ENCODE measurements at regions not wholly inside any gene's neighbourhood (a gene's known extent, or its start where the extent isn't known, plus 50 kb on each side); places are given as distances from the start of the nearest gene placed in this dataset.

DNA sequence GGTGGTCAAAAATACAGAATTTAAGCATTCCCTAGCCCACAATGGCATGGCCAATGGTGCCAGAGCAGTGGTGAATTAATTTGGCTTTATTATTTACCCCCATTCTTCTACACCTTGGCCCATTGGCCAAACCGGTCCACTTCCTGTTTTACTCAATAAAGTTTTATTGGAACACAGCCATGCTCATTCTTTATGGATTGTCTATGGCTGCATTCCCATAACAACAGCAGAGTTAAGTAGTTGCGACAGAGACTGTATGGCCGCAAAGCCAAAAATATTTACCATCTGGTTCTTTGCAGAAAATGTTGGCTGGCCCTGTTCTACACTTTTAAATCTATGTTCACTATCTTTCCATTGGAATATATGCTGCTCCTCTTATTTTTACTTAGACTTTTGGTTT, 130.3 kb upstream of the CCDC68 start:
- Histone ChIP-seq H2AFZ (no peak overlapping the region), H3K4me1 (no peaks in the 10 kb centered on the region), H3K9me3 (ENCODE audit: control insufficient read depth, low read length) (no peaks in the 10 kb centered on the region), H3K36me3 (ENCODE audit: control insufficient read depth, insufficient read depth, low read length) (no peaks in the 10 kb centered on the region), H3K9ac (no peak overlapping the region), H3K27me3 (ENCODE audit: control insufficient read depth, insufficient read depth, low read length) (no peaks in the 10 kb centered on the region), H3K4me3 (ENCODE audit: low read depth, low read length) (no peak overlapping the region), H3K4me2 (ENCODE audit: low read length) (no peak overlapping the region), H3K27ac (no peak overlapping the region), H3K79me2 (no peaks in the 10 kb centered on the region)
- TF ChIP-seq, protein P1, sequence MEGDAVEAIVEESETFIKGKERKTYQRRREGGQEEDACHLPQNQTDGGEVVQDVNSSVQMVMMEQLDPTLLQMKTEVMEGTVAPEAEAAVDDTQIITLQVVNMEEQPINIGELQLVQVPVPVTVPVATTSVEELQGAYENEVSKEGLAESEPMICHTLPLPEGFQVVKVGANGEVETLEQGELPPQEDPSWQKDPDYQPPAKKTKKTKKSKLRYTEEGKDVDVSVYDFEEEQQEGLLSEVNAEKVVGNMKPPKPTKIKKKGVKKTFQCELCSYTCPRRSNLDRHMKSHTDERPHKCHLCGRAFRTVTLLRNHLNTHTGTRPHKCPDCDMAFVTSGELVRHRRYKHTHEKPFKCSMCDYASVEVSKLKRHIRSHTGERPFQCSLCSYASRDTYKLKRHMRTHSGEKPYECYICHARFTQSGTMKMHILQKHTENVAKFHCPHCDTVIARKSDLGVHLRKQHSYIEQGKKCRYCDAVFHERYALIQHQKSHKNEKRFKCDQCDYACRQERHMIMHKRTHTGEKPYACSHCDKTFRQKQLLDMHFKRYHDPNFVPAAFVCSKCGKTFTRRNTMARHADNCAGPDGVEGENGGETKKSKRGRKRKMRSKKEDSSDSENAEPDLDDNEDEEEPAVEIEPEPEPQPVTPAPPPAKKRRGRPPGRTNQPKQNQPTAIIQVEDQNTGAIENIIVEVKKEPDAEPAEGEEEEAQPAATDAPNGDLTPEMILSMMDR (IDR thresholded peaks at IDR 0.05), result no peak

DNA sequence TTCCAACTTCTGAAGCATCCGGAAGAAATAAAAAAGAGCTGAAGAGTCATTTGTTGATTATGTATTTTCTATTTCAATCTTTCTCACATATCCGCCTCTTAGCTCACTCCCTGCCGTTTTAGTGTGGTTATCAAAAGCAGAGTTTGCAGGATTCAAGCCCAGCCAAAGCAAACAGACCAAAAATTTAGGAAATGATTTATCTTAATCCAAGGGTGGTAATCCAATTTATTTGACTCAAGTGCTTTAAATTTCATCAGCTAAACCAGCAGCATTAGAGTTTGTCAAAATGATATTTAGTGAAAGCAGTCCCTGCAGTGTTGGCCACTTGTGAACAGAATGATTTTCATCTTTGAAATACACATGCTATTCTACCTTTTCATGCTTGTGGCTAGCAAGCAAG, 129.3 kb upstream of the CCDC68 start:
- H3K27ac ChIP-seq, result no peak overlapping the region

DNA sequence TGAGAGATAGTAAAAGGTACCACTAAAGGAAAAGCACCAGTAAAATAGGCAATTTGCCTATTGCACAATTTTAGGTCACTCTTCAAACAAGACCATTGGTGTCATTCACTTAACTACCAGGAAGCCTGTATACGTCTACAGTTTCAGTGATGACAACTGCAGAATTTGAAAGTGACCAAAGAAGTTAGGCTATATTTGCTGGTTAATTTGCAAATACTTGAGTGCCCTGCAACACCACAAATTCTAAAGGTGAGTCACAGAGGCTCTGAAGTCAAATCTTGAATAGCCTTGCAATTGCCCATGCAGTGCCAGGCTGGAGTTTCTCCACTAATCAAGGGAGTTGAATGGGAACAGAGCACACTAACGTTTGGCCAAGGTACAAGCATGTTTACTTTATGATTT, 128.7 kb upstream of the CCDC68 start:
- no peak overlapping the region for H3K4me2 ChIP-seq (ENCODE audit: low read length)
- no peaks in the 10 kb centered on the region for H3K36me3 ChIP-seq (ENCODE audit: control insufficient read depth, insufficient read depth, low read length)
- no peaks in the 10 kb centered on the region for H3K9me3 ChIP-seq (ENCODE audit: control insufficient read depth, low read length)
- H3K79me2 ChIP-seq, result no peaks in the 10 kb centered on the region
- H3K27me3 ChIP-seq (ENCODE audit: control insufficient read depth, insufficient read depth, low read length), result no peaks in the 10 kb centered on the region
- no peak overlapping the region for H3K9ac ChIP-seq
- H2AFZ ChIP-seq, result no peak overlapping the region
- no peak overlapping the region for H3K4me3 ChIP-seq (ENCODE audit: low read depth, low read length)
- TF ChIP-seq, protein P1 (IDR thresholded peaks at IDR 0.05), result no peak
- no peak overlapping the region for H3K27ac ChIP-seq
- H3K4me1 ChIP-seq, result no peaks in the 10 kb centered on the region

More for the DNA sequence above, 129.3 kb upstream of the CCDC68 start:
- H3K79me2 ChIP-seq, result no peaks in the 10 kb centered on the region
- no peak overlapping the region for H3K4me3 ChIP-seq (ENCODE audit: low read depth, low read length)
- no peaks in the 10 kb centered on the region for H3K27me3 ChIP-seq (ENCODE audit: control insufficient read depth, insufficient read depth, low read length)
- H3K4me1 ChIP-seq, result no peaks in the 10 kb centered on the region
- H3K4me2 ChIP-seq (ENCODE audit: low read length), result no peak overlapping the region
- H3K36me3 ChIP-seq (ENCODE audit: control insufficient read depth, insufficient read depth, low read length), result no peaks in the 10 kb centered on the region
- no peak overlapping the region for H3K9ac ChIP-seq
- TF ChIP-seq, protein P1 (IDR thresholded peaks at IDR 0.05), result no peak
- H2AFZ ChIP-seq, result no peak overlapping the region
- no peaks in the 10 kb centered on the region for H3K9me3 ChIP-seq (ENCODE audit: control insufficient read depth, low read length)

DNA sequence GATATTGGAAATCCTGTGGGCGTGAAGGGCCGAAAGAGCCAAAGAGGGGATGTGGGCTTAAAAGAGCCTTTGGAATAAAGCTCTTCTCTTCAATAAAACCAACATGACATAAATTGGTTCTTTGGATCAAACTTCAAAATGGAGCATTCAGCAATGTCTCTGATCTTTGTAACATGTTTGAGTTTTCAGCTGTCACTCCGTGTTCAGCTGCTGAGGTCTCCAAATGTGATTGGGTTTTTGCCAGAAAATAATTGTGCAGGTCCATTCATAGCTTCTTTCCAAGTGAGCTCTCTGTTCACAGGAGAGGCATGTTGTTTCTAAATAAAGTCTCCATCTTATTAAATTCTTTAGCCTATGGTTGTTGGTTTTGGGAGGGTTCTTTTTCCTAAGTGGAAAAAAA, 127.6 kb upstream of the CCDC68 start:
- Histone ChIP-seq H3K4me3 (ENCODE audit: low read depth, low read length) (no peak overlapping the region), H3K4me1 (no peaks in the 10 kb centered on the region), H3K4me2 (ENCODE audit: low read length) (no peak overlapping the region), H3K27ac (no peak overlapping the region), H3K36me3 (ENCODE audit: control insufficient read depth, insufficient read depth, low read length) (no peaks in the 10 kb centered on the region), H3K9ac (no peak overlapping the region), H3K9me3 (ENCODE audit: control insufficient read depth, low read length) (no peaks in the 10 kb centered on the region), H3K79me2 (no peaks in the 10 kb centered on the region), H2AFZ (peak overlapping the region; percentile 20), H3K27me3 (ENCODE audit: control insufficient read depth, insufficient read depth, low read length) (no peaks in the 10 kb centered on the region)
- TF ChIP-seq, protein P1 (IDR thresholded peaks at IDR 0.05), result no peak

DNA sequence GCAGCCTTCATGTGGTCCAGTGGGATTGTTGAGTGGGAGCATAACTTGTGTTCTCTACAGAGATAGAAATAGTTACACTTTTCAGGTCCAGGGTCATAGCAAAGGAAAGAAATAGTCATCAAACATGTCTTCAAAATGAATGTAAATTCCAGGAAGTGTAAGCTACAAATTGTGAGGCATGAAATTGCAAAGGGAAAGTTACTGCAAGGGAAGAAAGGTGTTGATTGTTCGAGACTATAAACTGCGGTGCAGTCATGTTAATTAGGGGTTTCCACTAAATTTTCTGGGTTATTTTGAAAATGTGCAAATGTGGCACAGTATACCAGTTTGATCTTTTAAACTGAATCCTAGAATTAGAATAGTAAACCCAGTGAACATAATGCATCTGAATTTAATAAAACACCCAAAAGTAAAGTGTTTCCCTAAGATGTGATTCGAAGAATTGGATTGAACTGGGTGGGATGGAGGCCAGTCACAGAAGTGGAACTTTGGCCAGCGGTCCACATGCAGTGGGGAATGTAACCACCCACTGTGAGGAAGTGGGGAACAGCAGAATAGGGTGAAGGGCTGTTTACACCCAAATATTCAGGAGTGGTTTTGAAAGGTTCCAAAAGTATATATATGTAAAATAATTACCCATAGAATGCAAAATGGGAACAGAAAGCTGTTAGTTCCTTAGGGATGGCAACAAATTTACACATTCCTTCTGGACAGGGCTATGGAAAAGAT, 126.5 kb upstream of the CCDC68 start:
- no peak overlapping the region for H3K27ac ChIP-seq
- H3K9me3 ChIP-seq (ENCODE audit: control insufficient read depth, low read length), result no peaks in the 10 kb centered on the region
- no peaks in the 10 kb centered on the region for H3K4me1 ChIP-seq
- no peak overlapping the region for H3K4me2 ChIP-seq (ENCODE audit: low read length)
- TF ChIP-seq, protein P1 (IDR thresholded peaks at IDR 0.05), result no peak
- no peak overlapping the region for H2AFZ ChIP-seq
- no peaks in the 10 kb centered on the region for H3K79me2 ChIP-seq
- no peaks in the 10 kb centered on the region for H3K27me3 ChIP-seq (ENCODE audit: control insufficient read depth, insufficient read depth, low read length)
- H3K36me3 ChIP-seq (ENCODE audit: control insufficient read depth, insufficient read depth, low read length), result no peaks in the 10 kb centered on the region
- no peak overlapping the region for H3K4me3 ChIP-seq (ENCODE audit: low read depth, low read length)
- H3K9ac ChIP-seq, result no peak overlapping the region
